Activated B cell treated with CpG ODN at 0.5 μM for 24 hours (primary cell): ENCODE measurements at regions not wholly inside any gene's neighbourhood (a gene's known extent, or its start where the extent isn't known, plus 50 kb on each side); places are given as distances from the start of the nearest gene placed in this dataset.

Experiments
- ATAC-seq: fragments of 200-7000 bp; cut with Tn5 transposase; one replicate; pipeline ENCODE4 v1.10.0; 2021; ENCODE audit warnings: low read depth, mild to moderate bottlenecking, moderate library complexity
- CTCF ChIA-PET: fragments of 350-600 bp; sonication (Branson Sonifier 250); formaldehyde crosslinking; loops from one replicate; lab custom pipeline; 2021; ENCODE audit warnings: antibody characterized with exemption; lab: Charles Lee
- POLR2A ChIA-PET: fragments of 350-600 bp; sonication (Branson Sonifier 250); formaldehyde crosslinking; loops from one replicate; lab custom pipeline; 2021; ENCODE audit warnings: antibody characterized with exemption; lab: Charles Lee
- DNase-seq: peaks from one replicate; pipeline ENCODE4 v3.0.0; 2022
- H3K27ac Mint-ChIP-seq: one replicate; pipeline ENCODE4 v1.8.0; 2020; ENCODE audit warnings: mixed read lengths
- H3K27me3 Mint-ChIP-seq: one replicate; pipeline ENCODE4 v1.8.0; 2021; ENCODE audit warnings: mixed read lengths
- H3K36me3 Mint-ChIP-seq: one replicate; pipeline ENCODE4 v1.8.0; 2021; ENCODE audit warnings: low read depth, mixed read lengths
- H3K4me1 Mint-ChIP-seq: one replicate; pipeline ENCODE4 v1.8.0; 2021; ENCODE audit warnings: mixed read lengths
- H3K4me3 Mint-ChIP-seq: one replicate; pipeline ENCODE4 v1.8.0; 2020; ENCODE audit warnings: mild to moderate bottlenecking, mixed read lengths
- H3K9me3 Mint-ChIP-seq: one replicate; pipeline ENCODE4 v1.8.0; 2020; ENCODE audit warnings: mixed read lengths
- intact Hi-C: fragments of 100-400 bp; cut with micrococcal nuclease; formaldehyde crosslinking; loops from one replicate; pipeline ENCODE4 v1.15.1; 2024
- TF ChIP-seq, protein P1 (sequence below): fragments of 200-600 bp; IDR thresholded peaks from one replicate; pipeline ENCODE4 v1.8.0; 2022; ENCODE audit warnings: antibody characterized with exemption, mild to moderate bottlenecking

- H3K9me3 Mint-ChIP-seq = peaks cover 14% of the 10 kb centered on the region
- no peaks in the 10 kb centered on the region for H3K27me3 Mint-ChIP-seq
- no peak overlapping the region for H3K4me3 Mint-ChIP-seq
- DNase-seq (no peak), ATAC-seq (no peak)
- POLR2A ChIA-PET = no interaction called here
- no peak overlapping the region for H3K27ac Mint-ChIP-seq
- no peaks in the 10 kb centered on the region for H3K4me1 Mint-ChIP-seq
- H3K36me3 Mint-ChIP-seq = no peaks in the 10 kb centered on the region
- TF ChIP-seq, protein P1, sequence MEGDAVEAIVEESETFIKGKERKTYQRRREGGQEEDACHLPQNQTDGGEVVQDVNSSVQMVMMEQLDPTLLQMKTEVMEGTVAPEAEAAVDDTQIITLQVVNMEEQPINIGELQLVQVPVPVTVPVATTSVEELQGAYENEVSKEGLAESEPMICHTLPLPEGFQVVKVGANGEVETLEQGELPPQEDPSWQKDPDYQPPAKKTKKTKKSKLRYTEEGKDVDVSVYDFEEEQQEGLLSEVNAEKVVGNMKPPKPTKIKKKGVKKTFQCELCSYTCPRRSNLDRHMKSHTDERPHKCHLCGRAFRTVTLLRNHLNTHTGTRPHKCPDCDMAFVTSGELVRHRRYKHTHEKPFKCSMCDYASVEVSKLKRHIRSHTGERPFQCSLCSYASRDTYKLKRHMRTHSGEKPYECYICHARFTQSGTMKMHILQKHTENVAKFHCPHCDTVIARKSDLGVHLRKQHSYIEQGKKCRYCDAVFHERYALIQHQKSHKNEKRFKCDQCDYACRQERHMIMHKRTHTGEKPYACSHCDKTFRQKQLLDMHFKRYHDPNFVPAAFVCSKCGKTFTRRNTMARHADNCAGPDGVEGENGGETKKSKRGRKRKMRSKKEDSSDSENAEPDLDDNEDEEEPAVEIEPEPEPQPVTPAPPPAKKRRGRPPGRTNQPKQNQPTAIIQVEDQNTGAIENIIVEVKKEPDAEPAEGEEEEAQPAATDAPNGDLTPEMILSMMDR = no peak
- intact Hi-C loops = no loop called here
- CTCF ChIA-PET = no interaction called here
Measured at GRCh38 chr18:39935598-39935997, 2019.4 kb upstream of the PIK3C3 start.

DNA sequence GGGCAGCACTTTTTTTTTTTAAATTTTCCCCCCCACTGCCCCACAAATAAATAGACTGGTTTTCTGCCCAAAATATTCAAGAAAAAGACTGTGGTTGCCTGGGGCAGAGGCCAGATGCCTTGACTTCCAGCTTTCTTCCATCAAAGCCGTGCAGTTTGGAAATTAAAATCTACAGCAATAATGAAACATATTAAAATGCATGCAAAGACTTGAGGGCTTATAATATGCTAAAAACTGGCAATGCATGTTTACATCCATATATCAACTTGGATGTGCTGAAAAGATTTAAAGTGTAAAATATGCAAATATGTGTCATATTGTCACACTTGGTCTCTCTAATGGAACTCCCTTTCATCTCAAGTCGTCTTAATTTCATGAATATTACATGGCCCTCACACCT lies 2036.2 kb upstream of the PIK3C3 start:
- H3K36me3 Mint-ChIP-seq = no peaks in the 10 kb centered on the region

DNA sequence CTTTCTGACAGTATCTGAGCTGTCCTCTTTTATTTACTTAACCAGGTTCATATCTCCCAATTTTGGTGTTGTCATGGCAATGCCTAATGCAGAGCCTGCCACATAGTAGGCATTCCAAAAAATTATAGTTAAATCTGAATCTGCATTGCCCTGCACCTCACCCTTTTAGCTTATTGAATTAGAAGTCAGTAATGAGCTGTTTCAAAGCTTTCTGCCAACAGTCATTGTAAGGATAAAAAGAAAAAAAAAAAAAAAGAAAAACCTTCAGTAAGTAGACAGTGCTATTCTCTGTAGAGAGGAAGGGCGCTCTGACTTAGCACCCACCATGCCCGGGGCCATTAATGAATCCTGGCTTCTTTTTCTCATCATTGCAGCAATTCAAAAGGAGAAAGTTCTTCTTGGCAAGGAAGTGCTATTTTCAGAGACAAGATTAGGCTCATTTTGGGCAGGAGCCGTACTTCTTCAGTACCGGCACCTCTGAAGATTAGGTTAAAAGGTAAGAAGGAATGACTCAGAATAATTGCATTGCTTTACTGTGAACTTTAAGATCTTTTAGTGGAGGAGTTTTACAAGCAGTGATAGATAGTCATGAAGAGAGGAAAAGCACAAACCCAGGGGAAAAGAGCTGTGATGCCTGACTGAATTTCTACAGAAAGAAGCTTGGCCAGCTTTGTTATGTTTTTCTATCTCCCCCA lies 2041.2 kb upstream of the PIK3C3 start:
- Mint-ChIP-seq H3K4me1 (no peaks in the 10 kb centered on the region), H3K4me3 (no peak overlapping the region), H3K27me3 (no peaks in the 10 kb centered on the region), H3K36me3 (no peaks in the 10 kb centered on the region), H3K9me3 (peaks cover 11% of the 10 kb centered on the region), H3K27ac (no peak overlapping the region)
- DNase-seq (no peak), ATAC-seq (no peak)
- TF ChIP-seq, protein P1 = no peak
- ChIA-PET CTCF (no interaction called here), POLR2A (no interaction called here)
- intact Hi-C loops = no loop called here

More for the DNA sequence above, 2036.2 kb upstream of the PIK3C3 start:
- POLR2A ChIA-PET = no interaction called here
- Mint-ChIP-seq H3K9me3 (no peaks in the 10 kb centered on the region), H3K4me1 (no peaks in the 10 kb centered on the region), H3K27ac (no peak overlapping the region), H3K4me3 (no peak overlapping the region), H3K27me3 (no peaks in the 10 kb centered on the region)
- intact Hi-C loops = no loop called here
- CTCF ChIA-PET = no interaction called here
- DNase-seq = no peak
- ATAC-seq = no peak
- TF ChIP-seq, protein P1 = no peak

DNA sequence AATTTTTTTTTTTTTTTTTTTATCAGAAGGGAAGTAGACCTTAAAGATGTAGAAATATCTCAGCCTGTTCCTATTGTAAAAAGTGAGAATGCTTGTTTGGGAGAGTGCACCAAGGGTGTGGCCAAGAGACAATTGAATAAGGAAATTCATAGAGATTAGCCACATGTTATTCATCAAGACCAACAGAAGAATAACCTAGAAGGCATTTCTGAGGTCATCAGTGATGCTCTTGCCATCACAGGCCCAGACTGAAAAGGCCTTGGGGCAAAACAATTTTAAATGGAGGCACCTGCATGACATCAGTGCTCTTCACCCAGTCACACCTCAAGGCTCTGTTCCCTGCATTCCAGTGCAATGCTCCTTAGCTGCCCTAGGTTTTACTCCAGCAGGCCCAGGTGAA lies 2043.3 kb upstream of the PIK3C3 start:
- no peak overlapping the region for H3K4me3 Mint-ChIP-seq
- no peaks in the 10 kb centered on the region for H3K4me1 Mint-ChIP-seq
- ChIA-PET POLR2A (no interaction called here), CTCF (no interaction called here)
- H3K27me3 Mint-ChIP-seq = no peaks in the 10 kb centered on the region
- no peak overlapping the region for H3K27ac Mint-ChIP-seq
- H3K36me3 Mint-ChIP-seq = no peaks in the 10 kb centered on the region
- DNase-seq = no peak
- intact Hi-C loops = no loop called here
- peaks cover 11% of the 10 kb centered on the region for H3K9me3 Mint-ChIP-seq
- TF ChIP-seq, protein P1 = no peak
- no peak for ATAC-seq

DNA sequence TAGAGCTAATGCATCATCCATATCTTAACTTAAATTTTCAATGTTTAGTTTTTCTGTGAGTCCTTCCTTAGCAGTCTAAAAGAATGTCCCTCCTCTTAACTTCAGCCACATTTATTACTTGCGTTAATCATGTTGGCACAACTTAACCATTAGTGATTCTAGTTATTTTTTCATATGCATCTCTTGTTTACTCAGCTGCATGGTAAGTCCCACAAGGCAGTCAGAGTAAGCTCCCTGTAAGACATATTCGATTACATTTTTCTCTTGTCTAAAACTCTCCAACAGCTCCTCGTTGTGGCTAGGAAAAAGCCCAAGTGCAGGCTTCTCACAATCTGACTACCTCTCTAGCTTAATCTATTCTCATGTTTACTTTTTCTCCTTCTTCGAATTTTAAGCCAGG lies 2045.3 kb upstream of the PIK3C3 start:
- ATAC-seq (no peak), DNase-seq (no peak)
- no peaks in the 10 kb centered on the region for H3K27me3 Mint-ChIP-seq
- H3K27ac Mint-ChIP-seq = no peak overlapping the region
- CTCF ChIA-PET = no interaction called here
- no peaks in the 10 kb centered on the region for H3K4me1 Mint-ChIP-seq
- H3K4me3 Mint-ChIP-seq = no peak overlapping the region
- H3K9me3 Mint-ChIP-seq = peaks cover 11% of the 10 kb centered on the region
- POLR2A ChIA-PET = no interaction called here
- intact Hi-C loops = no loop called here
- H3K36me3 Mint-ChIP-seq = no peaks in the 10 kb centered on the region
- TF ChIP-seq, protein P1 = no peak
